Activated naive CD8-positive, alpha-beta T cell treated with anti-CD3 and anti-CD28 coated beads, Interleukin-2, amount 10 ng/mL, durations not matched to agents 7 days and 5 days (primary cell): ENCODE measurements at regions not wholly inside any gene's neighbourhood (a gene's known extent, or its start where the extent isn't known, plus 50 kb on each side); places are given as distances from the start of the nearest gene placed in this dataset.
"Not testable (repeated sequence)": the region's sequence is repeated elsewhere in the genome, so short reads cannot be mapped to it uniquely, and the experiment has no call there.

Source experiments
- ATAC-seq: fragments of 150-1000 bp; cut with Tn5 transposase; one replicate; pipeline ENCODE4 v1.10.0; 2021; ENCODE audit warnings: low read depth, moderate library complexity
- POLR2A ChIA-PET: fragments of 350-600 bp; sonication (Branson Sonifier 250); formaldehyde crosslinking; loops from one replicate; lab custom pipeline; 2021; ENCODE audit warnings: antibody characterized with exemption; lab: Charles Lee
- DNase-seq: peaks from one replicate; pipeline ENCODE4 v3.0.0; 2021
- H3K27ac Mint-ChIP-seq: one replicate; pipeline ENCODE4 v1.8.0; 2022; ENCODE audit warnings: mild to moderate bottlenecking, mixed read lengths
- H3K27me3 Mint-ChIP-seq: one replicate; pipeline ENCODE4 v1.8.0; 2022; ENCODE audit warnings: mild to moderate bottlenecking, moderate library complexity, mixed read lengths
- H3K36me3 Mint-ChIP-seq: one replicate; pipeline ENCODE4 v1.8.0; 2021; ENCODE audit warnings: mild to moderate bottlenecking, mixed read lengths
- H3K4me1 Mint-ChIP-seq: one replicate; pipeline ENCODE4 v1.8.0; 2021; ENCODE audit warnings: mixed read lengths
- H3K4me3 Mint-ChIP-seq: one replicate; pipeline ENCODE4 v1.8.0; 2022; ENCODE audit warnings: mild to moderate bottlenecking, moderate library complexity, mixed read lengths
- H3K9me3 Mint-ChIP-seq: one replicate; pipeline ENCODE4 v1.8.0; 2021; ENCODE audit warnings: mixed read lengths

DNA sequence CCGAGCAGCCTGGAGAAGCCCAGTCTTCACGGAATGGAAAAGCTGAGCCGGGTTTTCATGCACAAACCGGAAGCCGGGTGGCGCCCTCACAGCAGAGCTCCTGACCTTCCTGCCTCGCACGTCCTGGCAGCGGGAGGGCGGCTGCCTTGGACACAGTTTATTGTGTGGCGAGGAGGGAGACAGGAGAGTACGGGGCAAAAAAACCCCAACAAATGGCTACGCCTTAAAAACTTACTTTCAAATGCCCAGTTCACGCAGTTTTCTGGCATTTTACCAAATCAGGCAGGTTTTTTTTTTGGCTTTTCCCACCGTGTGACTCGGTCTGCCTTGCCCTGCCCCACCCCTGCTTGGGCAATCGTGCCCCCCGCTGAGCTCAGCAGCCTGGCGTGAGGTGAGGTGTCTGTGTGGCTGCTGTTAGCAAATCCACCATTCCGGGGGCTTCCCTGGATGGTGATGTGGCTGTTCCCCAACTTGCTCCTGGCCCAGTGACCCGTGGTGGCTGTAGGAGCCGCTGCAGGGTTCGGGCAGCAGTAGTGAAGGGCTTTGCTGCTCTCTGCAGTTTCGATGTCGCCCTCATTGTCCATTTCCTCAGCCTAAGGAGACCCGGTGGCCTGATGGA, 187.1 kb upstream of the SULF2 start:
- not testable (repeated sequence) for H3K9me3 Mint-ChIP-seq, H3K27me3 Mint-ChIP-seq

DNA sequence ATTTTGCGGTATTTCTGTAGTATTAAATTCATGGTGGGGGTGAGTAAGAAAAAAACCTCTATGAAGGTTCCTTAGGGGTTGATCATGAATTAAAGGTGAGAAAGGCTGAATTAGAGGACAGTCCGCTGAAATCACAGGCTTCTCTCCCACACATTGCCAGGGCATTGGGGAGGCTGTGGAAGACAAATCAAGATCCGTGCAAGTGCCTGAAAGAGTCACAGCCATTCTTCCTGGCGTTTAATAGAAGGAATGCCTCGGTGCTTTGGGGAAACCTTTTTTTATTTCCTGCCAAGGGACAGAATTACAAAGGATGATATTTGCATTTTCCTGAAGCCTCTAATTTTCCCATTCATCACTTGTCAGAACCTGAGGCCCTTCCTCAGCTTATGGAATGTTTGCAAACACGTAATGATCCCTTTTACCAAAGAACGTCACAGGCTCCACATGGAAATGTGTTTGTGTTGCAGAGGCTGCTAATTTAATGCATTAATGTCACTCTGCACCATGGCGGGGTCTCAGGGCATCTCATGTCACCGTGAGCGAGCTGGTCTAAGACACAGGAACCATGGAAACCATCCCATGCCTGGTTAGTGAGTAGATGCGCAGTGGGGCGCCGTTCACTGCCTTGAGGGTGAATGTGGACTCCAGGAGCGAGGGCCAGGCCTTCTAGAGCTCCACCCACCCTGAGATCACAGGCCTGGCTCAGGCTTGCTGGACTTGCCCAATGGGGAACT, 185.9 kb upstream of the SULF2 start:
- Mint-ChIP-seq H3K4me1 (no peaks in the 10 kb centered on the region), H3K9me3 (no peaks in the 10 kb centered on the region), H3K27me3 (peaks cover 2% of the 10 kb centered on the region), H3K36me3 (no peaks in the 10 kb centered on the region), H3K4me3 (no peak overlapping the region), H3K27ac (no peak overlapping the region)
- POLR2A ChIA-PET, result no interaction called here
- ATAC-seq (no peak), DNase-seq (no peak)

More for the DNA sequence above, 187.1 kb upstream of the SULF2 start:
- DNase-seq, H3K4me1 Mint-ChIP-seq, H3K4me3 Mint-ChIP-seq, H3K36me3 Mint-ChIP-seq, H3K27ac Mint-ChIP-seq, ATAC-seq, POLR2A ChIA-PET: not testable (repeated sequence)

GRCh38 chr20:47970282-47970903, 185.1 kb upstream of the SULF2 start:
- POLR2A ChIA-PET, result no interaction called here
- no peak for ATAC-seq
- no peak for DNase-seq
- H3K36me3 Mint-ChIP-seq, result no peaks in the 10 kb centered on the region
- H3K27me3 Mint-ChIP-seq, result peaks cover 1% of the 10 kb centered on the region
- H3K27ac Mint-ChIP-seq, result no peak overlapping the region
- H3K9me3 Mint-ChIP-seq, result no peaks in the 10 kb centered on the region
- H3K4me3 Mint-ChIP-seq, result no peak overlapping the region
- H3K4me1 Mint-ChIP-seq, result no peaks in the 10 kb centered on the region

- no peaks in the 10 kb centered on the region for H3K9me3 Mint-ChIP-seq
- H3K4me1 Mint-ChIP-seq, result no peaks in the 10 kb centered on the region
- no peak overlapping the region for H3K27ac Mint-ChIP-seq
- no peak for ATAC-seq
- DNase-seq, result no peak
- no peak overlapping the region for H3K4me3 Mint-ChIP-seq
- H3K36me3 Mint-ChIP-seq, result no peaks in the 10 kb centered on the region
- H3K27me3 Mint-ChIP-seq, result no peaks in the 10 kb centered on the region
- POLR2A ChIA-PET, result no interaction called here
Measured at GRCh38 chr20:47969426-47969825, 184.1 kb upstream of the SULF2 start.

GRCh38 chr20:47968541-47969310, 183.4 kb upstream of the SULF2 start:
- DNase-seq, result no peak
- Mint-ChIP-seq H3K36me3 (no peaks in the 10 kb centered on the region), H3K9me3 (no peaks in the 10 kb centered on the region), H3K4me3 (no peak overlapping the region), H3K27ac (no peak overlapping the region), H3K27me3 (peaks cover 3% of the 10 kb centered on the region), H3K4me1 (no peaks in the 10 kb centered on the region)
- POLR2A ChIA-PET, result no interaction called here
- no peak for ATAC-seq

DNA sequence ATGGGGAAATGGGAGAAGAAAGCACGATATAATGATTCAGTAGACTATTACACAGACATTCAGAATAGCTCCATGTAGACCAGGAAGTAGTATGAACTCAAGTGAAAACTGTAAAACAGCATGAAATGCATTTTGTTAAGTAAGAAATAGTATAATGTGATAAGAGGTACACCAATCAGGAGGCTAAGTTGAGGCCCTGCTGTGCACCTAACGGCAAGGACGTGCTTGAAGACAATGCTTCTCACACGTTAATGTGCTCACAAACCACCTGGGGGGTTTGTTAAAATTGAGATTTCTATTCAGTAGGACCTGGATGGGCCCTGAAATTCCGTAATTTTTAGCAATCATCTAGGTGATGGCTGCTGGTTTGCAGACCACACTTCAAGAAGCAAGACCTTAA, 178.9 kb upstream of the SULF2 start:
- H3K36me3 Mint-ChIP-seq, result no peaks in the 10 kb centered on the region
- H3K27me3 Mint-ChIP-seq, result peaks cover 4% of the 10 kb centered on the region
- no peaks in the 10 kb centered on the region for H3K4me1 Mint-ChIP-seq
- H3K4me3 Mint-ChIP-seq, result no peak overlapping the region
- H3K9me3 Mint-ChIP-seq, result no peaks in the 10 kb centered on the region
- no peak for ATAC-seq
- no peak for DNase-seq
- H3K27ac Mint-ChIP-seq, result no peak overlapping the region
- POLR2A ChIA-PET, result no interaction called here

DNA sequence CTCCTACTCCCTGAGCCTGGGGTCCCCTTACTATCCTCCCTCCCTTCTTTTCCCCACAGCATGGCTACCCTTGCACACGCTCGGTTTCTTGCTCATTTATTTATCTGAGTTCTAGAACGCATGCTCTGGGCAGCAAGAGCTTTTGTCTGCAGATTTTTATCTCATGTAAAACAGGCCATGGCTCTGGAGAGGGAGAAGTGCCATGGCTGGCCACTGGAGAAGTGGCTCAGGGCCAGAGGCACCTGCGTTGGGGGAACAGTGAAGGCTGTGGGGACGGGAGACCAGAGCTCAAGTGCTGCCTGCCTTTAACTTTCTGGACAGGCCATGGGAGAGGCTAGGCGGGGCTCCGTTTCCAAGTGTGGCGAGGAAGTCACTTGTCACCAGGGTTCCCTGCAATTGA, 177.7 kb upstream of the SULF2 start:
- H3K27ac Mint-ChIP-seq, result no peak overlapping the region
- no peak overlapping the region for H3K4me3 Mint-ChIP-seq
- H3K36me3 Mint-ChIP-seq, result no peaks in the 10 kb centered on the region
- H3K4me1 Mint-ChIP-seq, result no peaks in the 10 kb centered on the region
- no peaks in the 10 kb centered on the region for H3K9me3 Mint-ChIP-seq
- ATAC-seq, result no peak
- POLR2A ChIA-PET, result no interaction called here
- no peak for DNase-seq
- H3K27me3 Mint-ChIP-seq, result peaks cover 4% of the 10 kb centered on the region

DNA sequence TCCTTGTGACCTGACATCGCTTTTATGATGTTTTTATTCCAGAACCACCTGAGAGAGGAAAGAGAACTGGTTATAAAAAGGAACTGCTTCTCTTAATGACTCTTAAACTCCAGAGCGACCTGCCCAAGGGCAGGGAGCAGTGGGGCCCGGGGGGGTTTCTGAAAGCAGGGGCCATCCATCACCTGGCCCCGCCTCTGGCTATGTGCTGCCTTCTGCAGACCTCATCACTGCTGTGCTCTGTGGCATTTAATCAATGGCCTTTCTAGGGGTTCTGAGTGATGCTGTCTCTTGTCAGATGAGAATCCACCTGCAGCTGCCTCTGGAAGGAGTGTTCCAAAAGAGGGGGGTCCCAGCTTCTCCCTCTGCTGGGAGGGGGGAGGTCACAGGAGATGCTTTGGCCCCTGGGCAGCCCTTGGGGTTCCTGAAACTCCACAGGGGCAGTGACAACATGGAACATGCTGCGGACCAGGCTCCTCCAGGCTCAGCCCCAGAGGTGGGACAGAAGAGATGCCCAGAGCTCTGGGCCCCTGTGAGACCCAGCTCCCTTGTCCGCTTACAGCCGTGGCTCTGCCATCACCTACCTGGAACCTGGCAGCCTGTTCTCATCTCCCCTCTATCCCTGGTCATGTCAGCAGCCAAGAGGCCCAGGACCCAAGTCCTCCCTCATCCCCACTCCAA, 177.1 kb upstream of the SULF2 start:
- H3K9me3 Mint-ChIP-seq, result no peaks in the 10 kb centered on the region
- no peaks in the 10 kb centered on the region for H3K4me1 Mint-ChIP-seq
- H3K4me3 Mint-ChIP-seq, result no peak overlapping the region
- DNase-seq (no peak), ATAC-seq (no peak)
- H3K27me3 Mint-ChIP-seq, result peaks cover 4% of the 10 kb centered on the region
- POLR2A ChIA-PET, result no interaction called here
- H3K36me3 Mint-ChIP-seq, result no peaks in the 10 kb centered on the region
- H3K27ac Mint-ChIP-seq, result no peak overlapping the region

DNA sequence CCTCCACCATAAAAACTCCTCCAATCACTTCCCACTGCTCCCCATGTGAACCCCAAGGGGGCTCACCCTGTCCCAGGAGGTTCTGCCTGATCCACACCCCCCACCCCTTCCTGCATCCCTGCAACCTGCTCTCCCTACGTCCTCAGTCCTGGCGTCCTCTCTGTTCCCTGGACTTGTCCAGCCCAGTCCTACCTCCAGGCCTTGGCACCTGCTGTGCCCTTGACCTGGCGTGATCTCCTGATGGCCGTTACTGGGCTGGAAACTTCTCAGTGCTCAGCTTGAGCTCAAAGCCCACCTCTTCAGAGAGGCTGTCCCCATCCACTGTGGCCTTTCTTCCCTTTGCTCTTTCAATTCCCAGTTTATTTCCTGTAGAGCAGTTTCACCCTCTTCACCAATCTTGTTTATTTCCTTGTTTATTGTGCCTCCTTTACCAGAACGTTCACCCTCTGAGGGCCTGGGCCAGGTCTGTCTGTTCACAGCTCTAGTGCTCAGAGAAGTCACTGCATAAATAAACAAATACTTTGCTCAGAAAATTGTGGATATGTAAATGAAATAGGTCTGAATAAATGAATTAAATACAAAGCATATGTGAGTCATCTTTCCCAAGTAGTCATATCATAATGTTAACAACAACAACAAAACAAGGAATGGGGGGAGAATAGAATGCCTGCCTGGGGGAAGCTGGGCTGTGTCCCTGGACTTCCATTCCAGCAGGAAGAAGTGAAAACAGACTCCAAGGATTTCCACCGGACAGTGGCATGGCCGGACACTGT, 175.7 kb upstream of the SULF2 start:
- Mint-ChIP-seq H3K9me3 (no peaks in the 10 kb centered on the region), H3K4me3 (no peak overlapping the region), H3K4me1 (no peaks in the 10 kb centered on the region), H3K27me3 (peaks cover 4% of the 10 kb centered on the region), H3K27ac (no peak overlapping the region), H3K36me3 (no peaks in the 10 kb centered on the region)
- ATAC-seq, result no peak
- no peak for DNase-seq
- POLR2A ChIA-PET, result no interaction called here

GRCh38 chr20:47960277-47960676, 175.0 kb upstream of the SULF2 start:
- Mint-ChIP-seq H3K27me3 (peaks cover 4% of the 10 kb centered on the region), H3K36me3 (no peaks in the 10 kb centered on the region), H3K4me1 (peaks cover 3% of the 10 kb centered on the region), H3K4me3 (no peak overlapping the region), H3K9me3 (no peaks in the 10 kb centered on the region), H3K27ac (no peak overlapping the region)
- POLR2A ChIA-PET, result no interaction called here
- no peak for DNase-seq
- ATAC-seq, result no peak

DNA sequence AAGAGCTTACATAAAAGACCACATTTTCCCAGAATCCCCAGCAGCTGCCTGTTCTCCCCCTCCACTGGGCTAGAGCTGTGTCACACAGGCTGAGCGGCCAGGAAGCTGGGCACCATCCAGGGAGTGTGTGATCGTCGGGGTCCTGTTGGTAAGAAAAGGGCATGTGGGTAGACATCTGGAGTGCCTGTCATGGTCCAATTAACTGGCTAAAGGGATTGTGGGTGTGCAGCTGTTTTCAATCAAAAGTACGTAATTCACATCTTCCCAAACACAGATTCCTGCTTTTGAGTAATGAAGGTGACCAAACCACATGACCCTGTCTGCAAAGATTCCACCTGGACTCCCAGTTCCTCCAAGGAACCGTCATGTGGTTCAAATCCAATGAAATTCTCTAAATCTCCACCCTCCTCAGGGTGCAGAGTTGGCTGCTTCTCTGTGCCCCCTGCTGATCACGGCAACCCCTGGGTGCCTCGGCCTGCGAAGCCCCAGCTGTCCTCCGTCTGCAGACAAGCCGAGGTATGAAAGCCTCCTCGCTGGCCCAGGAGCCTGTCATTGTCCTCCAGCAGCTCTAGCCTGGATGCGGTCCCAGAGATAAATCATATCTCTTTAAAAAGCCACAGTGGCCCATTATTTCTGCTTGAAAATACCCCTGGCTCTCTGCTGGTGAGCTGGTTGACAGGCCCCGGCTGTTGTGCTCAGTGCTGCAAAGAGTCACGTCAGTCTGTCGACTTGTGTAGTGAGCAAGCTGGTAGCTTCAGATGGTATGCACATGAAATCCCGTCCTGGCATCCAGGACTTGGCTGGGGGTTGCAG, 172.9 kb upstream of the SULF2 start:
- H3K4me1 Mint-ChIP-seq, POLR2A ChIA-PET, H3K36me3 Mint-ChIP-seq, DNase-seq, ATAC-seq, H3K27me3 Mint-ChIP-seq, H3K4me3 Mint-ChIP-seq, H3K9me3 Mint-ChIP-seq, H3K27ac Mint-ChIP-seq: not testable (repeated sequence)

GRCh38 chr20:47957135-47957534, 171.9 kb upstream of the SULF2 start:
- no peak for DNase-seq
- Mint-ChIP-seq H3K4me1 (peaks cover 3% of the 10 kb centered on the region), H3K4me3 (no peak overlapping the region), H3K9me3 (no peaks in the 10 kb centered on the region), H3K27ac (no peak overlapping the region), H3K27me3 (peaks cover 4% of the 10 kb centered on the region), H3K36me3 (no peaks in the 10 kb centered on the region)
- POLR2A ChIA-PET, result no interaction called here
- no peak for ATAC-seq
